Right atrium auricular region (tissue), 2 donors: ENCODE measurements at regions not wholly inside any gene's neighbourhood (a gene's known extent, or its start where the extent isn't known, plus 50 kb on each side); places are given as distances from the start of the nearest gene placed in this dataset.
"Not testable (repeated sequence)": the region's sequence is repeated elsewhere in the genome, so short reads cannot be mapped to it uniquely, and the experiment has no call there.

Source experiments
- DNase-seq: peaks from one replicate; pipeline ENCODE4 v3.0.0-alpha.2; 2019; ENCODE audit warnings: low spot score
- H3K27ac ChIP-seq, 2 donors: fragments of 200-600 bp; sonication (generic); 1 replicate in 1 of 2; 2 replicates in 1 of 2; pipeline ENCODE4 v1.5.1; 2016 to 2019
- H3K27me3 ChIP-seq, 2 donors: fragments of 200-600 bp; sonication (generic); one replicate each; pipeline versions ENCODE4 v1.5.1 to v1.6.0; 2017 to 2019
- H3K36me3 ChIP-seq: fragments of 200-600 bp; sonication (generic); one replicate; pipeline ENCODE4 v1.5.1; 2016
- H3K4me1 ChIP-seq, 2 donors: fragments of 200-600 bp; sonication (generic); one replicate each; pipeline versions ENCODE4 v1.5.1 to v1.6.0; 2017 to 2019
- H3K4me3 ChIP-seq, 2 donors: fragments of 200-600 bp; sonication (generic); 1 replicate in 1 of 2; 2 replicates in 1 of 2; pipeline ENCODE4 v1.5.1; 2017 to 2019; ENCODE audit warnings: mild to moderate bottlenecking in 1 of 2, moderate library complexity in 1 of 2
- H3K9me3 ChIP-seq, 2 donors: fragments of 200-600 bp; sonication (generic); one replicate each; pipeline ENCODE4 v1.5.1; 2019
- CTCF ChIP-seq, 2 donors: fragments of 200-600 bp; sonication (generic); IDR thresholded peaks; one replicate each; pipeline ENCODE4 v1.5.1; 2019; ENCODE audit warnings: antibody characterized with exemption in 2 of 2

DNA sequence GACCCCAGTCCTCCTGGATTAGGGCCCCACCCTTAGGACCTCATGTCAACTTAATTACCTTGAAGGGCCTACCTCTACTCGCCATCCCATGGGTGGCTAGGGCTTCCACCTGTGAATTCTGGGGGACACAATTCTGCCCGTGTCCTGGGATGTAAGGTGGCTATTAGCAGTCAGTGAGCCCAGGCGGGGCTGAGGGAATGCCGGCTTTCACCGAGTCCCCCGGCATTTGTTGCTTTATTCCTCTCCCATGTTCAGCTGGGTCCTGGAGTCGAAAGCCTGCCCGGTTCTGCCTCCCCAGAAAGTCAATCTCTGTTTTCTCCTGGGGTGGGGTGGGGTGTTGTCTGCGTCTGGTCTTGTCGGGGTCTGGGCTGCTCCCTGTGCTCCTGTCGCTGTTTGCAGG is 125.6 kb downstream of the GLRX3 start:
- DNase-seq: no peak
- Histone ChIP-seq H3K27ac (no peak overlapping the region), H3K9me3 (peaks cover 0 to 8% of the 10 kb centered on the region in 2 donors), H3K36me3 (no peaks in the 10 kb centered on the region), H3K27me3 (no peaks in the 10 kb centered on the region), H3K4me3 (no peak overlapping the region), H3K4me1 (no peaks in the 10 kb centered on the region)
- TF ChIP-seq CTCF (IDR thresholded peaks at IDR 0.05): no peak

DNA sequence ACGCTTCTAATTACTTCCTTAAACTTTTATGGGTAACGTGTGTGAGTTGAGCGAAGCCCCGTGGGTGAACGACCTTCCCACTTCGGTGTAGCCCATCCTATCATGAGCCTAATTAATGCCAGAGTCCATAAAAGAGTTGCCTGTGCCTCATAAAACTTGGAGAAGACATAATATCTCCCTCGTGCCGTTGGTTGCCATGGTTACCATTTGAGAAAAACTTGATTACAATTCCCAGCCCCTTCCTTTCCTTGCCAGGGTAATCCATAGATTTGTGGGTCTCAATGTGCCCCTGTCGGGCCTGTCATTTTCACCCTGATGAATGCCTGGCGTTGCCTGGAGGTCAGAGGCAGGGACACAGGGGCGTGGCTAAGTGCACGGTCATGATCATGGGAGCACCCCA is 127.1 kb downstream of the GLRX3 start:
- TF ChIP-seq CTCF (IDR thresholded peaks at IDR 0.05): no peak
- no peak for DNase-seq

GRCh38 chr10:130265542-130265941 is 129.4 kb downstream of the GLRX3 start:
- no peak for DNase-seq
- H3K4me1 ChIP-seq: no peaks in the 10 kb centered on the region
- no peaks in the 10 kb centered on the region for H3K36me3 ChIP-seq
- TF ChIP-seq CTCF (IDR thresholded peaks at IDR 0.05): no peak
- H3K27me3 ChIP-seq: no peaks in the 10 kb centered on the region
- H3K9me3 ChIP-seq: peaks cover 0 to 8% of the 10 kb centered on the region in 2 donors
- H3K4me3 ChIP-seq: no peak overlapping the region
- H3K27ac ChIP-seq: no peak overlapping the region

More for the DNA sequence above, 127.1 kb downstream of the GLRX3 start:
- Histone ChIP-seq H3K27ac (no peak overlapping the region), H3K36me3 (no peaks in the 10 kb centered on the region), H3K27me3 (no peaks in the 10 kb centered on the region), H3K4me3 (no peak overlapping the region), H3K9me3 (peaks cover 0 to 8% of the 10 kb centered on the region in 2 donors), H3K4me1 (no peaks in the 10 kb centered on the region)

GRCh38 chr10:130282492-130283218 is 146.5 kb downstream of the GLRX3 start:
- no peak for TF ChIP-seq CTCF (IDR thresholded peaks at IDR 0.05)
- H3K27me3 ChIP-seq: no peaks in the 10 kb centered on the region
- no peak overlapping the region for H3K4me3 ChIP-seq
- no peak for DNase-seq
- H3K27ac ChIP-seq: no peak overlapping the region
- H3K4me1 ChIP-seq: no peaks in the 10 kb centered on the region
- peaks cover 31 to 98% of the 10 kb centered on the region in 2 donors for H3K9me3 ChIP-seq
- no peaks in the 10 kb centered on the region for H3K36me3 ChIP-seq

GRCh38 chr10:130283219-130283545 is 147.0 kb downstream of the GLRX3 start:
- no peak for TF ChIP-seq CTCF (IDR thresholded peaks at IDR 0.05)
- Histone ChIP-seq H3K4me3 (no peak overlapping the region), H3K27ac (no peak overlapping the region), H3K27me3 (no peaks in the 10 kb centered on the region), H3K9me3 (peaks cover 29 to 92% of the 10 kb centered on the region in 2 donors), H3K4me1 (no peaks in the 10 kb centered on the region), H3K36me3 (no peaks in the 10 kb centered on the region)
- DNase-seq: no peak

DNA sequence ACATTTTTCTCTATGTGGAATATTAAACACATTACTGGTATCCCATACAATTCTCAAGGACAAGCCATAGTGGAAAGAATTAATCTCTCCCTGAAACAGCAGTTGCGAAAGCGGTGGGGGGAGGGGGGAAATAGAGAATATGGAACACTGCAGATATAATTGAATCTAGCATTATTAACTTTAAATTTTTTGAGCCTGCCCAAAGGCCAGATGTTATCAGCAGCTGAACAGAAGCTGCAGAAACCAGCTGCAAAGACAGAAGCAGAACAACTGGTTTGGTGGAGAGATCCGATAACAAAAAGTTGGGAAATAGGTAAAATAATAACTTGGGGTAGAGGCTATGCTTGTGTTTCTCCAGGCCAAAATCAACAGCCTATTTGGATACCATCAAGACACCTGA is 159.6 kb downstream of the GLRX3 start:
- H3K27me3 ChIP-seq, H3K36me3 ChIP-seq, DNase-seq, H3K4me3 ChIP-seq, H3K27ac ChIP-seq, H3K4me1 ChIP-seq: not testable (repeated sequence)
- peaks cover 6 to 52% of the 10 kb centered on the region in 2 donors for H3K9me3 ChIP-seq
